Liver (tissue), 7 donors: ENCODE measurements at regions not wholly inside any gene's neighbourhood (a gene's known extent, or its start where the extent isn't known, plus 50 kb on each side); places are given as distances from the start of the nearest gene placed in this dataset.

Experiments used
- DNase-seq: peaks from one replicate; pipeline ENCODE4 v3.0.0-alpha.2; 2017; ENCODE audit warnings: low spot score
- H3K27ac ChIP-seq, 2 donors: one replicate each; pipeline ENCODE4 v1.7.0; 2013; ENCODE audit warnings: inconsistent platforms in 2 of 2, low read length in 2 of 2, control low read depth in 1 of 2, low read depth in 1 of 2, mild to moderate bottlenecking in 1 of 2
- H3K27me3 ChIP-seq, 4 donors: one replicate each; pipeline versions ENCODE4 v1.6.1 to v1.7.0; 2013; ENCODE audit warnings: low read length in 3 of 4, inconsistent platforms in 1 of 4, mild to moderate bottlenecking in 1 of 4, moderate library complexity in 1 of 4; ENCODE audit not compliant: control insufficient read depth in 4 of 4, insufficient read depth in 4 of 4
- H3K36me3 ChIP-seq, 4 donors: one replicate each; pipeline versions ENCODE4 v1.6.1 to v1.7.0; 2013; ENCODE audit warnings: low read length in 3 of 4, mild to moderate bottlenecking in 3 of 4, low read depth in 1 of 4, moderate library complexity in 1 of 4; ENCODE audit not compliant: control insufficient read depth in 4 of 4, insufficient read depth in 3 of 4
- H3K4me1 ChIP-seq, 4 donors: one replicate each; pipeline versions ENCODE4 v1.6.1 to v1.7.0; 2013; ENCODE audit warnings: low read length in 3 of 4, mild to moderate bottlenecking in 3 of 4, moderate library complexity in 1 of 4; ENCODE audit not compliant: control insufficient read depth in 4 of 4, insufficient read depth in 4 of 4
- H3K4me3 ChIP-seq, 3 donors: one replicate each; pipeline versions ENCODE4 v1.6.1 to v1.7.0; 2013; ENCODE audit warnings: low read length in 3 of 3, control low read depth in 1 of 3, low read depth in 1 of 3, mild to moderate bottlenecking in 1 of 3
- H3K9ac ChIP-seq, 2 donors: one replicate each; pipeline ENCODE4 v1.7.0; 2013; ENCODE audit warnings: low read length in 2 of 2, mild to moderate bottlenecking in 2 of 2, moderate library complexity in 2 of 2, control low read depth in 1 of 2, low read depth in 1 of 2
- H3K9me3 ChIP-seq, 4 donors: one replicate each; pipeline versions ENCODE4 v1.6.1 to v1.7.0; 2013; ENCODE audit warnings: low read length in 3 of 4; ENCODE audit not compliant: control insufficient read depth in 4 of 4
- EGR1 ChIP-seq, 2 donors: IDR thresholded peaks; 2 replicates each; pipeline ENCODE4 v1.6.1; 2016 to 2018; ENCODE audit warnings: antibody characterized with exemption in 2 of 2, low read depth in 2 of 2
- NR2F2 ChIP-seq: IDR thresholded peaks from 2 replicates; pipeline ENCODE4 v1.6.1; 2016; ENCODE audit warnings: antibody characterized with exemption
- RAD21 ChIP-seq, 2 donors: IDR thresholded peaks; 2 replicates each; pipeline ENCODE4 v1.6.1; 2016; ENCODE audit warnings: antibody characterized with exemption in 2 of 2, mild to moderate bottlenecking in 2 of 2
- SP1 ChIP-seq: IDR thresholded peaks from 2 replicates; pipeline ENCODE4 v1.6.1; 2018; ENCODE audit warnings: antibody characterized with exemption, mild to moderate bottlenecking
- WGBS: extraction: QIAGEN DNeasy Blood & Tissue Kit; methylation state at CpG from one replicate; pipeline ENCODE4 v1.1.7; 2013; 5-methylcytosine and 5-hydroxymethylcytosine counted together
- TF ChIP-seq, protein P1 (sequence below): IDR thresholded peaks from 2 replicates; pipeline ENCODE4 v1.6.1; 2016; ENCODE audit warnings: antibody characterized with exemption
- TF ChIP-seq, protein P2 (sequence below): IDR thresholded peaks from 2 replicates; pipeline ENCODE4 v1.6.1; 2016; ENCODE audit warnings: antibody characterized with exemption
- TF ChIP-seq, protein P3 (sequence below): IDR thresholded peaks from 2 replicates; pipeline ENCODE4 v1.6.1; 2016; ENCODE audit warnings: antibody characterized with exemption
- TF ChIP-seq, protein P4 (sequence below): IDR thresholded peaks from 2 replicates; pipeline ENCODE4 v1.6.1; 2016; ENCODE audit warnings: antibody characterized with exemption, mild to moderate bottlenecking
- donor health status: healthy.
- donor health status: healthy.
- donor health status: healthy.
- donor health status: healthy.

DNA sequence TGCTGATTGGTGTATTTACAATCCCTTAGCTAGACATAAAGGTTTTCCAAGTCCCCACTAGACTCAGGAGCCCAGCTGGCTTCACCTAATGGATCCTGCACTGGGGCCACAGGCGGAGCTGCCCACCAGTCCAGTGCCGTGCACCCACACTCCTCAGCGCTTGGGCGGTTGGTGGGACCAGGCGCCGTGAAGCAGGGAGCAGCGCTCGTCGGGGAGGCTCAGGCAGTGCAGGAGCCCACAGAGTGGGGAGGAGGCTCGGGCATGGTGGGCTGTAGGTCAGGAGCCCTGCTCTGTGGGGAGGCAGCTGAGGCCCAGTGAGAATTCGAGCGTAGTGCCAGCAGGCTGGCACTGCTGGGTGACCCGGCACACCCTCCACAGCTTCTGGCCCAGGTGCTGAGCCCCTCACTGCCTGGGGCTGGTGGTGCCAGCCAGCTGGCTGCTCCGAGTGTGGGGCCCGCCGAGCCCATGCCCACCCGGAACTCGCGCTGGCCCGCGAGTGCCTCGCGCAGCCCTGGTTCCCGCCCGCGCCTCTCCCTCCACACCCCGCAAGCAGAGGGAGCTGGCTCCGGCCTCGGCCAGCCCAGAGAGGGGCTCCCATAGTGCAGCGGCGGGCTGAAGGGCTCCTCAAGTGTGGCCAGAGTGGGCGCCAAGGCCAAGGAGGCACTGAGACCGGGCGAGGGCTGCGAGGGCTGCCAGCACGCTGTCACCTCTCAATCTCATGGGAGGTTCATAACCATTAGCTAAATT, 475.6 kb upstream of the DCC start:
- TF ChIP-seq, protein P1, sequence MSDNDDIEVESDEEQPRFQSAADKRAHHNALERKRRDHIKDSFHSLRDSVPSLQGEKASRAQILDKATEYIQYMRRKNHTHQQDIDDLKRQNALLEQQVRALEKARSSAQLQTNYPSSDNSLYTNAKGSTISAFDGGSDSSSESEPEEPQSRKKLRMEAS = no peak
- no peaks in the 10 kb centered on the region for H3K9me3 ChIP-seq
- H3K4me1 ChIP-seq = no peaks in the 10 kb centered on the region
- no peak for DNase-seq
- H3K36me3 ChIP-seq = no peaks in the 10 kb centered on the region
- no peak overlapping the region for H3K4me3 ChIP-seq
- WGBS = 85% methylated on average over 36 of the region's 36 CpGs
- H3K27me3 ChIP-seq = no peaks in the 10 kb centered on the region
- no peak overlapping the region for H3K27ac ChIP-seq
- no peak overlapping the region for H3K9ac ChIP-seq

DNA sequence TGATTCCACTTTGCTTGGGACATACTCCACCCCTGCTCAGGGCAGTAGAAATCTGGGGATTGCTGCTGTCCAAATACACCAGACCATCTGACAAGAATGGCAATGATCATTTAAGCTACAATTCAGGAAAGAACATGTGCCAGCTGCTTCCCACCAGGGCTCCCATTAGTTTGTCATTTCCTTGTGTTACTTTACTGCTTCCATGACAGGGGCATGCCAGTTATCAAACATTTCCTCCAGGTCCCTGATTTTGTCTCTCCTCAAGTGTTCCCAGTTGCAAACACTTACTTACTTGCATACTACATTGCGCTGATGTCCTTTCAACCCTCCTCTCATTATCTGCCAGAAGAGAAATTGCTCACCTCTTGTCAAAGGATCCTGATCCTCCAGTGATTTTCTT, 474.5 kb upstream of the DCC start:
- no peak for DNase-seq
- H3K9ac ChIP-seq = no peak overlapping the region
- H3K36me3 ChIP-seq = no peaks in the 10 kb centered on the region
- no peaks in the 10 kb centered on the region for H3K4me1 ChIP-seq
- no peaks in the 10 kb centered on the region for H3K9me3 ChIP-seq
- H3K4me3 ChIP-seq = no peak overlapping the region
- H3K27ac ChIP-seq = no peak overlapping the region
- H3K27me3 ChIP-seq = no peaks in the 10 kb centered on the region
- TF ChIP-seq, protein P2, sequence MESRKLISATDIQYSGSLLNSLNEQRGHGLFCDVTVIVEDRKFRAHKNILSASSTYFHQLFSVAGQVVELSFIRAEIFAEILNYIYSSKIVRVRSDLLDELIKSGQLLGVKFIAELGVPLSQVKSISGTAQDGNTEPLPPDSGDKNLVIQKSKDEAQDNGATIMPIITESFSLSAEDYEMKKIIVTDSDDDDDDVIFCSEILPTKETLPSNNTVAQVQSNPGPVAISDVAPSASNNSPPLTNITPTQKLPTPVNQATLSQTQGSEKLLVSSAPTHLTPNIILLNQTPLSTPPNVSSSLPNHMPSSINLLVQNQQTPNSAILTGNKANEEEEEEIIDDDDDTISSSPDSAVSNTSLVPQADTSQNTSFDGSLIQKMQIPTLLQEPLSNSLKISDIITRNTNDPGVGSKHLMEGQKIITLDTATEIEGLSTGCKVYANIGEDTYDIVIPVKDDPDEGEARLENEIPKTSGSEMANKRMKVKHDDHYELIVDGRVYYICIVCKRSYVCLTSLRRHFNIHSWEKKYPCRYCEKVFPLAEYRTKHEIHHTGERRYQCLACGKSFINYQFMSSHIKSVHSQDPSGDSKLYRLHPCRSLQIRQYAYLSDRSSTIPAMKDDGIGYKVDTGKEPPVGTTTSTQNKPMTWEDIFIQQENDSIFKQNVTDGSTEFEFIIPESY = no peak
- TF ChIP-seq, protein P3, sequence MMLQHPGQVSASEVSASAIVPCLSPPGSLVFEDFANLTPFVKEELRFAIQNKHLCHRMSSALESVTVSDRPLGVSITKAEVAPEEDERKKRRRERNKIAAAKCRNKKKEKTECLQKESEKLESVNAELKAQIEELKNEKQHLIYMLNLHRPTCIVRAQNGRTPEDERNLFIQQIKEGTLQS = no peak
- TF ChIP-seq RAD21 (IDR thresholded peaks at IDR 0.05) (no peak), SP1 (no peak)
- WGBS = 87% methylated on average over 1 of the region's 1 CpG

DNA sequence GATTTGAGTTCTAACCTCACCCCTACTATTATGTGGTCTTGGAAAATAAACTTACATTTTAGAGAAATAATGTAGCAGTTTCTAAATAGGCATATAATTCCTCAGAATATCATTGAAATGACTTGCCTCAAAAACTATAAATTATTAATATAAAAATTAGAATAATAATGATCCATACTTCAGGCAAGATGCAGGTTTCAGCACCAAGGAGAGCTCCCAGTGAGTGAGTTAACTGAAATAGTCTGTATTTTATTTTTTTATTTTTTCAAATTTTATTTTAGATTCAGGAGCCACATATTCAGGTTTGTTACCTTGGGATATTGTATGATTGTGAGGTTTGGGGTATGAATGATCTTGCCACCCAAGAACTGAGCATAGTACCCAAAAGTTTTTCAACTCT, 472.2 kb upstream of the DCC start:
- DNase-seq = no peak
- TF ChIP-seq EGR1 (IDR thresholded peaks at IDR 0.05; ENCODE audit: low read depth in 2 of 2) (no peak), NR2F2 (no peak)
- TF ChIP-seq, protein P4, sequence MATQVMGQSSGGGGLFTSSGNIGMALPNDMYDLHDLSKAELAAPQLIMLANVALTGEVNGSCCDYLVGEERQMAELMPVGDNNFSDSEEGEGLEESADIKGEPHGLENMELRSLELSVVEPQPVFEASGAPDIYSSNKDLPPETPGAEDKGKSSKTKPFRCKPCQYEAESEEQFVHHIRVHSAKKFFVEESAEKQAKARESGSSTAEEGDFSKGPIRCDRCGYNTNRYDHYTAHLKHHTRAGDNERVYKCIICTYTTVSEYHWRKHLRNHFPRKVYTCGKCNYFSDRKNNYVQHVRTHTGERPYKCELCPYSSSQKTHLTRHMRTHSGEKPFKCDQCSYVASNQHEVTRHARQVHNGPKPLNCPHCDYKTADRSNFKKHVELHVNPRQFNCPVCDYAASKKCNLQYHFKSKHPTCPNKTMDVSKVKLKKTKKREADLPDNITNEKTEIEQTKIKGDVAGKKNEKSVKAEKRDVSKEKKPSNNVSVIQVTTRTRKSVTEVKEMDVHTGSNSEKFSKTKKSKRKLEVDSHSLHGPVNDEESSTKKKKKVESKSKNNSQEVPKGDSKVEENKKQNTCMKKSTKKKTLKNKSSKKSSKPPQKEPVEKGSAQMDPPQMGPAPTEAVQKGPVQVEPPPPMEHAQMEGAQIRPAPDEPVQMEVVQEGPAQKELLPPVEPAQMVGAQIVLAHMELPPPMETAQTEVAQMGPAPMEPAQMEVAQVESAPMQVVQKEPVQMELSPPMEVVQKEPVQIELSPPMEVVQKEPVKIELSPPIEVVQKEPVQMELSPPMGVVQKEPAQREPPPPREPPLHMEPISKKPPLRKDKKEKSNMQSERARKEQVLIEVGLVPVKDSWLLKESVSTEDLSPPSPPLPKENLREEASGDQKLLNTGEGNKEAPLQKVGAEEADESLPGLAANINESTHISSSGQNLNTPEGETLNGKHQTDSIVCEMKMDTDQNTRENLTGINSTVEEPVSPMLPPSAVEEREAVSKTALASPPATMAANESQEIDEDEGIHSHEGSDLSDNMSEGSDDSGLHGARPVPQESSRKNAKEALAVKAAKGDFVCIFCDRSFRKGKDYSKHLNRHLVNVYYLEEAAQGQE = peak; percentile 98
- H3K36me3 ChIP-seq = no peaks in the 10 kb centered on the region

More for the DNA sequence above, 472.2 kb upstream of the DCC start:
- Histone ChIP-seq H3K27ac (no peak overlapping the region), H3K4me3 (no peak overlapping the region), H3K27me3 (no peaks in the 10 kb centered on the region), H3K9me3 (no peaks in the 10 kb centered on the region), H3K4me1 (no peaks in the 10 kb centered on the region), H3K9ac (no peak overlapping the region)
